K562 (cell line): ENCODE measurements at regions not wholly inside any gene's neighbourhood (a gene's known extent, or its start where the extent isn't known, plus 50 kb on each side); places are given as distances from the start of the nearest gene placed in this dataset.

Experiments
- ATF3 ChIP-seq, 2 experiments: fragments of 450-650 bp in 1 of 2; sonication (generic) in 1 of 2; formaldehyde crosslinking in 1 of 2; IDR thresholded peaks in 1 of 2; conservative IDR thresholded peaks in 1 of 2; 2 replicates each; pipeline versions ENCODE4 v1.6.1 to v1.8.1; 2016 to 2023; ENCODE audit warnings: mild to moderate bottlenecking in 2 of 2, moderate library complexity in 2 of 2, inconsistent platforms in 1 of 2, missing genetic modification reagents in 1 of 2
- BDP1 ChIP-seq: IDR thresholded peaks from 3 replicates; pipeline ENCODE4 v1.6.1; 2011; ENCODE audit not compliant: insufficient read length, insufficient read depth
- GABPA ChIP-seq: fragments of 200-800 bp; sonication (Bioruptor generic); conservative IDR thresholded peaks from 2 replicates; pipeline ENCODE4 v1.6.1; 2016; ENCODE audit warnings: low read depth, missing genetic modification characterization, missing compliant biosample characterization
- ILK ChIP-seq: fragments of 450-650 bp; IDR thresholded peaks from 2 replicates; pipeline ENCODE4 v1.6.1; 2016; ENCODE audit warnings: missing genetic modification characterization, low read depth, mild to moderate bottlenecking, missing compliant biosample characterization, moderate library complexity, borderline replicate concordance
- MXD1 ChIP-seq: fragments of 250-450 bp; sonication (Bioruptor Pico); IDR thresholded peaks from 2 replicates; pipeline ENCODE4 v1.8.0; 2021; ENCODE audit warnings: borderline replicate concordance, mild to moderate bottlenecking, moderate library complexity; ENCODE audit not compliant: poor library complexity, severe bottlenecking
- NCOA4 ChIP-seq: fragments of 450-650 bp; IDR thresholded peaks from 2 replicates; pipeline ENCODE4 v1.6.1; 2018; ENCODE audit warnings: mild to moderate bottlenecking; ENCODE audit not compliant: partially characterized antibody
- NEUROD1 ChIP-seq: fragments of 150-350 bp; IDR thresholded peaks from 2 replicates; pipeline ENCODE4 v1.6.1; 2014; ENCODE audit warnings: borderline replicate concordance, low read length, low read depth; ENCODE audit not compliant: partially characterized antibody
- PHF8 ChIP-seq: fragments of 200-600 bp; sonication (generic); IDR thresholded peaks from 2 replicates; pipeline ENCODE4 v1.6.1; 2012; ENCODE audit warnings: mixed run types, mild to moderate bottlenecking, inconsistent platforms, low read length, moderate library complexity, borderline replicate concordance
- PRDM10 ChIP-seq: fragments of 450-650 bp; IDR thresholded peaks from 2 replicates; pipeline ENCODE4 v1.6.1; 2018; ENCODE audit not compliant: partially characterized antibody
- SMARCA5 ChIP-seq: fragments of 450-650 bp; IDR thresholded peaks from 2 replicates; pipeline ENCODE4 v1.6.1; 2016
- ZBED1 ChIP-seq: IDR thresholded peaks from 2 replicates; pipeline ENCODE4 v1.6.1; 2014
- ZBTB7A ChIP-seq: IDR thresholded peaks from 2 replicates; pipeline ENCODE4 v1.6.1; 2011; ENCODE audit warnings: low read depth, mild to moderate bottlenecking, low read length, moderate library complexity, borderline replicate concordance; ENCODE audit not compliant: control insufficient read depth
- ZNF175 ChIP-seq: fragments of 200-800 bp; sonication (Bioruptor generic); IDR thresholded peaks from 2 replicates; pipeline ENCODE4 v1.6.1; 2016; ENCODE audit warnings: low read depth, mild to moderate bottlenecking, missing genetic modification characterization, missing compliant biosample characterization
- ZNF212 ChIP-seq: fragments of 450-650 bp; formaldehyde crosslinking; IDR thresholded peaks from 2 replicates; pipeline ENCODE4 v1.4.0; 2020; ENCODE audit warnings: mild to moderate bottlenecking
- ZNF23 ChIP-seq: fragments of 250-450 bp; sonication (Bioruptor Pico); IDR thresholded peaks from 2 replicates; pipeline ENCODE4 v1.4.0; 2020; ENCODE audit warnings: mild to moderate bottlenecking
- ZNF316 ChIP-seq: fragments of 450-650 bp; IDR thresholded peaks from 2 replicates; pipeline ENCODE4 v1.6.1; 2016

- no peak for TF ChIP-seq MXD1 (CRISPR knock-in tag)
- TF ChIP-seq ZBTB7A = no peak
- no peak for TF ChIP-seq ZNF175 (CRISPR knock-in tag)
- no peak for TF ChIP-seq ZNF212
- TF ChIP-seq ATF3 (IDR thresholded peaks at IDR 0.05) = no peak
- TF ChIP-seq ATF3 (CRISPR knock-in tag; conservative IDR thresholded peaks at IDR 0.05) = no peak
- no peak for TF ChIP-seq ZNF316
- TF ChIP-seq NEUROD1 = no peak
- TF ChIP-seq PRDM10 = no peak
- no peak for TF ChIP-seq ZBED1
- no peak for TF ChIP-seq BDP1
- no peak for TF ChIP-seq GABPA
- TF ChIP-seq NCOA4 = no peak
- no peak for TF ChIP-seq ZNF23 (CRISPR knock-in tag)
- TF ChIP-seq PHF8 = no peak
- TF ChIP-seq SMARCA5 = no peak
- no peak for TF ChIP-seq ILK
- TF ChIP-seq, all 486 proteins: peak for 0
Measured at GRCh38 chr5:5719292-5719691, 296.8 kb downstream of the ICE1 start (continued).
